ENCODE measurements at regions not wholly inside any gene's neighbourhood (a gene's known extent, or its start where the extent isn't known, plus 50 kb on each side); places are given as distances from the start of the nearest gene placed in this dataset.

DNA sequence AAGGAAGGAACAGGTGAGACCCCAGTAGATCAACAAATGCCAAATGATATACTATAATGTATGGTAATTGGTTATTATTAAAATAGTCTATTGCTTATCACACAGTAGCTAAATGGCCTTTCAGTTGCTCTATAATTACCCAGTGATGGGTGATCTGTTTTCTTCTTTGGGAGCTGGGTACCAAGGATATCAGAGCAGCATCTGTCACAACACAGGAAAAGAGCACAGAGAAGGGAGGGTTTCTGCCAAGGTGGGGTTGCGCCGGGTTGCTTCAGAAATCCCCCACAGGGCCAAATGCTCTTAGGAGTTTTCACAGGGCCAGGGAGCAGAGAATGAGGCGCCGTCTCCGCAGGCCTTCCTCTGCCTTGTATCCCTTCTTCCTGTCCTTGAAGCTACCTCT is 469.4 kb downstream of the INSC start:
- DNase-seq (ENCODE audit: low read depth): no peak

DNA sequence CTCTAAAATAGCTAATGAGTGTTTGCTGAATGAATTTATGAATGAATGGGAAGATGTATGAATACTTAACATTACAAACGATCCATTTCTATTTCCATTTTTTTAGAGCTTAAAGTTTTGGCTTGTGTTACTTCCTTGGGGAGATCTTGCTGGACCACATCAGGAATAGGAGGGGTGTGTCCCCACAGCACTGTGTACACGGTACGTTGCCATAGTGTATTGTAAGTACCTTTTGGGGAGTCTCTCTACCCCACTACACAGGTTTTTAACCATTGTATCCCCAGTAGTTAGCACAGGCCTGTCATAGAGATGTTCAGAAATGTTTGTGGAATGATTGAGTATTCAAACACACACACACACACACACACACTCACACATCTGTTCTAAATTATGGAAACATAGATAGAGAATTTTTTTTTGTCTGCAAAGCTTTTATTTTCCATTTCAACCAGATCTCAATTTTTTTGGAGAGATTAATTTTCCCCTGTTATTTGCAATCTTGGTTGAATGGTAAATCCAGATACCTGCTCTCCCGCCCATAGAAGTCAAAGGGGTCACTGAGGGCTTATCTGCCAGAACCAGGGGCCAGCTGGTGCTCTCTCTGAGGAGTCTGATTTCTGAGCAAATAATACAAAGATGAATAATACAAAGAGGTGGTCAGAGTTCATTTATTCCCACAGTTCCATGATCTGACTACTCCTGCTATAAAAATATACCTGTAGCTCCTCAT is 471.0 kb downstream of the INSC start:
- no peak for DNase-seq (ENCODE audit: low read depth)

DNA sequence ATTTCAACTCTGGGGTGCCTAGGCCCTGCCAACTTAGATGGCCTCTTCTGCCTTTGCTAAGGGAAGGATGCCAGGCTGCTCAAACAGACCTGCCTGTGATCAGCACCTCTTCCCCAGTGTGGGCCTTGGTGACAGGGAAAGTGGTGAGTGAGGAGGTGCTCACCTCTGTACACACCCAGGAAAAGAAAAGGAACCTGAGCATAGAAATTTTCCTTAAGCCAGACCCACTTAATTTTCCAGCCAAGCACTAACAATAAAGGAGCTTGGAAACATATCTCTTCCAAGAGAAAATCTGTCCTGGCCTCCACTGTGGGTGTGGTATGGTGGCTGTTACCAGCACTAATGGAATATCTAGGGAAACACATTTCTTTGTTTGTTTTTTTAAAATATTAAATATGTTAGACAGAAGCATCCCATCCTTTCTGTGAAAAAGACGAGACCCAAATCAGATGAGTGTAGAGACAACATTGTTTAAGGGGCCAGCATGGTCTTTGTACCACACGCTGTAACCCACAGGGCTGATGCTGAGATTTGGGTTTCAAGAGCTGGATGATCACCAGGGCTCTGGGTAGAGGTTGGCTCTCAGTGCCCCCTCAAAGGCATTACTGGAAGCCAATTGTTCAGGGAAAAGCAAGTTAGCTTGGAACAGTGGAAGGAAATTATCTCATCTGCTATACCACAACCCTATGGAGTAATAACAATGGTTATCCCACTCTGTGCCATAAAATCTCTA is 472.2 kb downstream of the INSC start:
- no peak for DNase-seq (ENCODE audit: low read depth)

DNA sequence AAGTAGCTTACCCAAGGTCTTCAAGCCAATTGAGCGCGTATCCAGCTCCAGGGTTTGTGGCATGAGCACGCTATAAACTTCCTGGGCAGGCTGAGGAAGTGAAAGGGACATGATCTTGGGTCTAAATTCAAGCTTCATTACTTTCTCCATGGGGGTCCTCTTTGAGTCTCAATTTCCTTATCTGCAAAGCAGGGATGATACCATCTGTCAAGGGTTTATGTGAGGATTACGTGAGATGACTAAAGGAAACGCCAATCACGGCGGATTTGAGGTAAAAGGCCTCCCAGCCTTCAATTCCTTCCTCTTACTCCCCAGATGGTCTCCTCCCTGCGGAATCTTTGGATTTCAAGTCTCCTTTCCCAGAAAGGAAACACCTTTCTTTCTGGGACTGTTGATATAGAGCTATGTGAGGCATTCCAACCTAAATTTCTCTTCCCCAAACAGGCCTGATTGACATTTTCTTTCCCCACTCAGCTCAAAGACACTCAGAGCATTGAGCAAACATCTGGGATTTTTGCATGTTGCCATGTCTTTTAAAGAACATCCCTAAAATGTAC is 474.4 kb downstream of the INSC start:
- no peak for DNase-seq (ENCODE audit: low read depth)

DNA sequence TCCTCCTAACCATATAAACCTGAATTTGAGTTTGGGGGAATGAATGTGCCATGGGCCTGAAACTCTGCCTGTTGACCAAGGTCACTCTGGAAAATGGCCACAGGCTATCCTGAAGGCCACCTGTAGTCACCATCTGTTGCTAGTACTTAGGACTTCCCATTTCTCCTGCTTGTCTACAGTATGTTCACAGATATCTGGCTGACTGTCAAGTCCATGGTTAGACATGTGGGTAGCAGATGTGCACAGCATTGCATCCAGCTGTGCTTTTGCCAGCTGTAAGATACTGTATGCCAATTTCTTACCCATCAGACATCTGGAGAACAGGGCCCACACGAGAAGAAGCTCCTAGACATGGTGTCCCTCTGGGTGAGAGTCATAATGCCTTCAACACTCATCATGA is 475.4 kb downstream of the INSC start:
- no peak for DNase-seq (ENCODE audit: low read depth)

DNA sequence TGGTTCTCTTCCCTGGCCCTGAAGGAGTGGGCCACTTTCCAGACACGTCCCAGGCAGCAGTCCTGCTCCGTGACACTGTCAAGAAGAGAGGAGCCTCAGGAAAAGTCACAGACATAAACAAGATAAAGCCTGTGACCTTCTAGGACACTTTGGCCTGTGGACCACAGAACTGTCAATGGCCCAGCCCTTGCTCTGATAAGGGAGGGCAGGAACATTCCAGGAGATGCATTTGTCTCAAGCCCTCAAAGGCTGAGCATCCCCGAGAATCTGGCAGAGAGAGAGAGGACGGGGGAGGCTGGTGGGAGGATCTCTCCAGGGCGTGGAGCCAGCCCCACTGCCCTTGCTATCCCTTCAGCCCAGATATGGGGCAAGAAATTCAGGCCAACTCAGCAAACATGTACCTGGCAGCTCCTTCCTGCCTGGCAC is 476.4 kb downstream of the INSC start:
- no peak for DNase-seq (ENCODE audit: low read depth)

DNA sequence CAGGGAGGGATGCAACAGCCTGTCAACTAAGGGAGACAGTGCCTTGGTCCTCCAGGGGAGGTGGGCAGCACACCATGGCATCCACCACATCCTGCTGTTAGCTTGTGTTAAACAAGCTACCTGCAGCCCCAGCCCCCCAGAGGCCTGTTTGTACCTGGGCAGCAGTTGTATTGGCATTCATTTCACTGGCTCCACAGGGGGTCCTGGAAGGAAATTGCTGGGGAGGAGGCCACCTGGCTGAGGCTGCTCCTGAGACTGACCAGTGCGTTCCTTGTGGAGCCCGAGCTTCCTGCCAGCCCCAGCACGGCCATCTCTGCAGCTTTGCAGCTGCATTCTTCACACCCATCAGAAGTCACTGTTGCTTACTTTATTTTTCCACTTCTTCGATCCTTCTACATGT is 479.9 kb downstream of the INSC start:
- DNase-seq (ENCODE audit: low read depth): no peak

DNA sequence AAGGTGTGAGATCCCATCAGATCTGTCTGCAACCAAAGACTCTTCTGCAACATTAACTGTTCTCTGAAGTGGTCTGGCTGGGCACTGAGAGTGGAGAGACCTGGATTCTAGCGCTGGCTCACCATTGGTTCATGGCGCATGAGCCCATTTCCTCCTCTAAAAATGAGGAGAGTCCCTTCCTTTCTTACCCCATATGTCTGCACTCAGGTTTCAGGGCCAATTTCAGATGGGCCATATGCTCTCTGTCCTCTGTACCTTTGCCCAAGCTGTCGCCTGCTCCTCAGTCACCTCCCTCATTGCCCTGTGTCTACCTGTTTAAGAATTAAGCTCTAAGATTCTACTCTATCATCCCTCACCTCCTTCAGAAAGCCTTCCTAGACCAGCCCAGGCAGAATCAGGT is 484.7 kb downstream of the INSC start:
- DNase-seq (ENCODE audit: low read depth): no peak

DNA sequence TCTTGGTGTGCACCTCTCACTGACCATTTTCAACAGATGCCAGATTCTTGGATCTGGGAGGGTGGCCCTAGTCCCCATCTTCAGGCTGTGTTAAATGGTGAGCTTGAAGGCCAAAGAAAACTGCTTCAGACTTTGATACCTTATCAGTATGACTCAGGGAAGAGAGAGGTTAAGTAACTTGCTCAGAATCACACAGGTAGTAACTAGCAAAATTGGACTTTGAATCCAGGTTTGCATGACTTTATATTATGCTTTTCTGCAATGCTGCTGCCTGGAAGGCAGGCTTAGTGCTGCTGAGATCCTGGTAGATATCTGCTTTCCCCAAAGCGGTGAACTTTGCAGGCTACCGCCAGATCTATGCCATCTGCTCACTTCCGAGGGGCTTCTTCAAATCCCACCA is 487.3 kb downstream of the INSC start:
- DNase-seq (ENCODE audit: low read depth): no peak

DNA sequence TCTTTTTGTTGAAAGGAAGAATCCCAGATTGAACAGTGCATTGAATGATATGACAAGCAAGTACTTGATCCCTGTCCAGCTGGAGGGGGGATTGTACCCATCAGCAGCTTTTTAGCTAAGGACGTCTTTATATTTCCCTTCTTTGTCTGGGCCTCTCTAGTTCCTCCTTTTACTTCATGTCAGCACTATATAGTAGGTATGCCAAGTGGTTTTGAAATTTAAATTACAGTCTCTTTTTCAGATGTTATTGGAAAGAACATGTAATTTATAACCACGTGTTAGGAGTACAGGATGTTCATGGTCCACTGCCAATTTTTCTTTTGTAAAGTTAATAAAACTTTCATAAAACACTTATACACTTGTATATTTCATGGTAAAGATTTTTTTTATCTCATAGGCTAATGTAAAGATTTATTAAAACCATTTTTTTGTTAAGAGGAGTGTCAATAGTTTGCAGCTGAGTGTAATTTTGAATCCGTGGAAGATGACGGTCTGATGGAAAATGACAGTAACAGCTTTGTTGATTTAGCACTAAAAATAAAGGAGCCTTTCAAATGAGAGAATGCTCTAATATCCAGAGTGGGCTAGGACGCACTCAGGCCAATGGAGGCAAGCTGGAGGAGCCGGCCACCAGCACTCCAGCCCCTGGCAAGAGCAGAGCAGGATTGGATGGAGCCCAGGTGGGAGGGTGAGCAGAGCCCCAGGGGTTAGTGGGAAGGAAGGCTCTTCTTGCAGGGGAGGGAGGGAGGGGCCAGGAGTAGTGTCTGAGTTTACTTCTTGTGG is 488.3 kb downstream of the INSC start:
- no peak for DNase-seq (ENCODE audit: low read depth)

DNA sequence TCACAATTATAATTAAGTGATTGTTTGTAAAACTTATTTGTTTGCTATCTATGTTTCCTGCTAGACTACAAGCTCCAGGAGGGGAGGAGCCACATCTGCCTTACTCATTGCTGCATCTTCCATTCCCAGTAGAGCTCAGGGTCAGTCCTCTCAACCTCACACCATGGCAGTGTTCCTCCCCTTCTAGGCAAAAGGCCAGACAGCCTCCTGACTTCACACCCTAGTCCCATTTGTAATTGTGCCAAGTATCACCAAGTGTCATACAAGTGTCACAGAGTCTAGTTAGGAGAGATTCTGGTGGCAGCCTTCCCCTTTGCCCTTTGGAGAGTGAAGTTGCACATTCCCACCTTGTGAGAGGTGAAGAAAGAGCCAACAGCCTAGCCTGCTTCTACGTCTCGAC is 490.4 kb downstream of the INSC start:
- DNase-seq (ENCODE audit: low read depth): no peak

DNA sequence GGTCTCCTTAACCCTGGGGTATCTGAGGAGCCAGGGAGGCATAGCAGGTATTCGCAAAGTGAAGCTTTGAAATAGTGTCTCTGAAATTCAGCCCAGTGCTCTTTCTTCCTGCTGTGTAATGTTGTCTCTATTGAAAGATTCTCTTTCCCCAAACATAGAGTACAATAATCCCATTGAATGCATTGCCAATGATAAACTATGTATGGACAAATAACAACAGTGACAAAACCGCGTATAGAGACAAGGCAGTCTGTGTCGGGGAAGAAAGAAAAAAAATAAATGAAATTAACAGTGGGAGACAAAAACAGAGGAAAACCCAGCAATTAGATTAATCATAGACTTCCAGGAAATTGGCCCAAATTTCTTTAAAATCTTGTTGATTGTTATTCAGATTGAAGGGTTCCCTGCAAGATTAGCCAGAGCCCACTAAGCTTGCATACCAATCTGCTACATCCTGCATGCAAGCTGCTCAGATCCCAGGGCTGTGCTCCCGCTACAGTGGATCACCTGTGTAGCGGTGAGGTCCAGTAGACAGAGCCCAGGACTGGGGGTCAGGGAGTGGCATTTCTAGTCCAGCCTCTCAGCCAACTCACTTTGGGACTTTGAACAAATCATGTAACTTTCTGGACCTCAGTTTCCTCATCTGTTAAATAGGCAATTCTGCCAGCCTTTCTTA is 492.8 kb downstream of the INSC start:
- no peak for DNase-seq (ENCODE audit: low read depth)

DNA sequence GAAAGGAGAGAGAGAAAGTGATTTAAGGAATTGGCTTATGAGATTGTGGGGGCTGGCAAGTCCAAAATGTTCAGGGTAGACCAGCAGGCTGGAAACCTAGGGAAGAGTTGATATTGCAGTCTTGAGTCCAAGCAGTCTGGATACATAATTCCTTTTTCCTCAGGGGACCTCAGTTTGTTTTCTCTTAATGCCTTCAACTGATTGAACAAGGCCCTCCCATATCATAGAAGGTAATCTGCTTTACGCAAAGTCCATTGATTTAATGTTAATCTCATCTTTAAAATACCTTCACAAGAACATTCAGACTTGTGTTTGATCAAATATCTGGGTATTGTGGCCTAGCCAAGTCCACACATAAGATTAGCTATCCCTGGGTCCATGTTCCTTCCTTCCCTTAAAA is 494.7 kb downstream of the INSC start:
- DNase-seq (ENCODE audit: low read depth): no peak

DNA sequence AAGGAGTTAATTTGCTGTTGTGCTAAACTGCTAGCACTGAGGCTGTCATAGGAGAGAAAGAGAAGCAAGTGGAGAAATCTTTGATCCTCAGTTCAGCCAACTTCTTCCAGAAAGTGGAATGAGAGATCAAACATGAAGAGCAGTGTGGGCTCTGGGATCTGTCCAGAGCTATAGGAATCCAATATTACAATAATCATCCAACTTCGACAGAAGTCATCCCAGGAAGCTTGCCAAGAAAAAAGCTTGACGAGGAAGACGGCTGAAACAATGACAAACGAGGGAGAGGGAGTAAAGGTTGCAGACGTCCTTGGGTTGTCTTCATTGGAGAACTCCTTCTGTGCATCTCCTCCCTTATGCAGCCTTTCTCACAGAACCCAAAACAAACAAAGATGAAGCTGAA is 496.2 kb downstream of the INSC start:
- DNase-seq (ENCODE audit: low read depth): no peak

DNA sequence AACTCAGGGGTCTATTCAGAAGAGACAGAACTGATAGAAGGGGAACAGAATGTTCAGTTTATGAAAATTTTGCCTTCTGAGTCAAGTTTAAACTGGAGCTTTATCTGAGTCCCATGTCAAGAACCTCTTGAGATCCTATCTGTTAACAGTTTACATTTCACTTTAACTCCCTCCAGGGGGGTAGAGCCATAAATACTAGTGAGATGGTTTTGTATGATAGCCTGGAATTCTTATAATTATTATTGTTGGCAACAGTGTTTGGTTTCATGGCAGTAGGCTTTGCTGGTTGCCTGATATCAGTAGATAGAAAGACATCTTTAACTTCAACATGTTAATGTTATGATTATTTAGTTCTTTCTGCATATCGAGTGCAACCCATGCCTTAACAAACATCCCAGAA is 498.5 kb downstream of the INSC start:
- no peak for DNase-seq (ENCODE audit: low read depth)

DNA sequence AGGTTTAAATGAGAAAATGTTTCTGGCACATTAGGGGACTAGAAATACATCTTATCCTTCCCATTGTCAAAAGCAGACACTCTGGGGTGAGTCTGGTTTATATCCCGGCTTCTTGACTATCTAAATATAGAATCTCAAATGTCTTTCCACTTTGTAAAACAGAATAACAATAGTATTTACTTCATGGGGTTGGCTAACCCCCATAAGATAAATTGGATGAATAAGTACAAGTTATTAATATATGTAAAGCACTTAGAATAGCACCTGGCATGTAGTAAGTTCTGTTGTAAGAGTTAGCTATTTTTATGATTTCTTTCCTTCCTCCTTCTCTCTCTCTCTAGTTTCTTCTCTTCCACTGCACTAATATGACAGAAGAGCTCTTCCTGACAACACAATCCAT is 499.1 kb downstream of the INSC start:
- DNase-seq (ENCODE audit: low read depth): no peak

DNA sequence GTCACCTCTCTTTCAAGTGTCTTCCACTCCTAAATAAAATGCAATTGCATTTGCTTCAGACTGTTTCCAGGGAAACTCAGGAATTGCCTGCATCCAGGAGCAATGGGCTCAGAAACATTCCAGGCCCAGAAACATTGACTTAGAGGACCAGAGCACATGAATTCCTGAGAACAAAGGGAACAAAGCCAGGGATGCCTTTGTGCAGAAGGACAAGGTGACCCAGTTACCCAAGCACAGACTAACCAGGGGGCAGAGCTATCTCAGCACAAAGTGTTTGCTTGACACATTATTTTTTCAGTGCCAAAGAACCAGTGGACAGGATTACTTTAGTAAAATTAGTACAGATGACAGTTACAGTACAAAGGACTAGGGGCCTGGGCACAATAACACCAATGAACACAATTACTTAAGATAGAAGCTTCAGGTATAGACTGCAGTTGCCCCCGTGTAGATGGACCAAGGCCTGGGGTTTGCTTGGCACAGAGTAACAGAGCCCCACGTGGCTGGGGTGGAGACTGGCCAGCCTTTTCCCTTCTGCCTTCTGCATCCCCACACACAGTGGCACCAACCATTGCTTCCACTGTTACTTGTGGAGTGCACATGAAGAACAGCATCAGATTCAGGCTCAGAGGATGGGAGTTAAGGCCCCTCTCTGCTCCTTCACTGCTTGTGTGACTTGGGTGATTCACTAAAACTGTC is 500.8 kb downstream of the INSC start:
- DNase-seq (ENCODE audit: low read depth): no peak

DNA sequence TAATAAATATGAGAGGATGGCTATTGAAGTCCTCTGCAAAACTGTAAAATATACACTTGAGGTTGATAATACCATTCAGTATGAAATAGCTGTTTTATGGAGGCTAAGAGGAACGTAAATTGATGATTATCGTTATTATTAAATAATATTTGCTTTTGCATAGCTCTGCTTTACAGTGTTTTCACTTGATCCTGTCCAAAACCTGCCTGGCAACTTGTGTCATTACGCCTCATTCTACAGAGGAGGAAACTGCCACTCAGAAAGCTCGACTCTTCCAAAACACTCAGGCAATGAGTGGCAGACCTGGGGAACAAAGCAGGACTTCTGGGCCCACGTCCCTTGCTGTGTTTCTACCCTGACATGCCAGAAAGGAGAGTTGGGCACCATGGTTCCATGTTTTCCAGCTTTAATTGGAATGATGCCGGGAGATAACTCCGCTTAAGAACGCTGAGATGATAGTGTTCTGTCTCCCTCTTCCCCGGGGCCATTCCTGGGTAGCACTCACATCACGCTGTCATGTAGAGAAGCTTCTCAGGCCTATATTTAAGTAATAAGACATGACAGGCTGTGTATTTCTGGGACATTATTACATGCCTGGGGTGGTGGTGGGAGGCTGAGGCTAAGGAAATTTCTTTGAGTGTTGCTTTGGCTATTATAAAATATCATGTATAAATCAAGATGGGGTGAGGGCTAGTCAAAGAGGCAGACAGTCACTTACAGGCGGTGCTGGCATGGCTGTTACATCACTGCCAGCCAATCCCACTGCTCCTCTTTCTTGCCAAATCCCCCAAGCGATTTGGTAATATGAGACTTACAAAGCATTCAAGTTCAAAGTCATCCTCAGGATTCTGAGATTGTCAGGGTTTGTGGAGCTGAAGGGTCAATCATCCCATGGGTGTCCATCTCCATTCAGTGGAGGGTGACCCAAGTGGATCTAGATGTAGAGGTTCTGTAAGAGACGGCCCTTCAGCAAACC is 501.7 kb downstream of the INSC start:
- no peak for DNase-seq (ENCODE audit: low read depth)

DNA sequence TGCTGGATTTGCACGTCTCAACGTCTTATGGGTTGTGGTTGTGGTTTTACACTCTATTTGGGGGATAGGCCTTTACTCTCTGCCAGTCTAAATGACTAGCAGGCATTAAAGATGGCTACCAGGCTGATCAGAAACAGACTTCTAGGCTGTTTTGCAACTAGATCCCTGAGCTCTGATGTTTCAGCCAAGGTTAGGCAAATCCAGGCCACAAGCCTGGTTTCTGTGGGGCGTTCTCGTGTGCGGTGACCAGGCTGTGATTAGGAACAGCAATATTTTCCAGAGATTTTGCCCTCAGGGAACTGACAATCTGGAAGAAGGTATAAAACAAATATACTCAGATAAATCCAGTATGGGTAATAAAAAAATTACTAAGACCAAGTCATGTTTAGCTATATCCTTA is 502.4 kb downstream of the INSC start:
- no peak for DNase-seq (ENCODE audit: low read depth)

DNA sequence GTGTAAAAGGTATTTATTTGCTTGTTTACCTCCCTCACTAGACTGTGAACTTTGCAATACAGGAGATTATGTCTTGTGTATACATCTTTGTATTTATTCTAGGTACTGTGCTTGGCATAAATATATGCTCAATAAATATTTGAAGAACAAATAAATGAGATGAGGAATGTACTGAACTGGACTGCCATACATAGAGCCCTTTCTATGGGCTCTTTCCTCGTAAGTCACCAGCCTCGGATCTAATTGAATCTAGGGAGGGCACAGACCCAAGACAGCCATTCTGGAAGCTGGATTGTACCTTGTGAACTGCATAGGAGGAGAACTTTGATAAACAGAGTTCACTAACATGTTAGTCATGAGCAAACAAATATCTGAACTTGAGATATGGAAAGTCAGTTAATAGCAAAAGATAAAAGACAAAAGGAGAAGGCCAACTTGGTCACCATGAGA is 503.9 kb downstream of the INSC start:
- no peak for DNase-seq (ENCODE audit: low read depth)
